ENCODE measurements at regions not wholly inside any gene's neighbourhood (a gene's known extent, or its start where the extent isn't known, plus 50 kb on each side); places are given as distances from the start of the nearest gene placed in this dataset.

GRCh38 chr10:28897617-28898464 is 220.5 kb downstream of the BAMBI start:
- Histone ChIP-seq H3K27me3 (replicated peaks; ENCODE audit: insufficient read depth) (no peaks in the 10 kb centered on the region), H3K9me3 (no peaks in the 10 kb centered on the region), H3K4me1 (replicated peaks) (no peaks in the 10 kb centered on the region), H3K4me3 (no peak overlapping the region), H3K27ac (no peak overlapping the region), H3K36me3 (no peaks in the 10 kb centered on the region)
- no peak for DNase-seq (ENCODE audit: low spot score)
- intact Hi-C loops (cut with DNase I) = no loop called here
- 86% methylated on average over 23 of the region's 23 CpGs for WGBS
- TF ChIP-seq POLR2A (IDR thresholded peaks at IDR 0.05) (no peak), CTCF (IDR thresholded peaks at IDR 0.05) (no peak), POLR2AphosphoS5 (IDR thresholded peaks at IDR 0.05) (no peak)

- TF ChIP-seq CTCF (IDR thresholded peaks at IDR 0.05) (no peak), POLR2AphosphoS5 (IDR thresholded peaks at IDR 0.05) (no peak), POLR2A (IDR thresholded peaks at IDR 0.05) (no peak)
- intact Hi-C loops (cut with DNase I) = no loop called here
- H3K4me1 ChIP-seq (replicated peaks) = no peaks in the 10 kb centered on the region
- H3K4me3 ChIP-seq = no peak overlapping the region
- WGBS = 89% methylated on average over 3 of the region's 3 CpGs
- no peak overlapping the region for H3K27ac ChIP-seq
- H3K36me3 ChIP-seq = no peaks in the 10 kb centered on the region
- DNase-seq (ENCODE audit: low spot score) = no peak
- H3K27me3 ChIP-seq (replicated peaks; ENCODE audit: insufficient read depth) = no peaks in the 10 kb centered on the region
- H3K9me3 ChIP-seq = no peaks in the 10 kb centered on the region
Measured at GRCh38 chr10:28902215-28902614, 224.9 kb downstream of the BAMBI start.

- intact Hi-C loops (cut with DNase I) = no loop called here
- Histone ChIP-seq H3K4me1 (replicated peaks) (no peaks in the 10 kb centered on the region), H3K27me3 (replicated peaks; ENCODE audit: insufficient read depth) (no peaks in the 10 kb centered on the region), H3K27ac (no peak overlapping the region), H3K9me3 (no peaks in the 10 kb centered on the region), H3K4me3 (no peak overlapping the region), H3K36me3 (no peaks in the 10 kb centered on the region)
- DNase-seq (ENCODE audit: low spot score) = no peak
- TF ChIP-seq POLR2A (IDR thresholded peaks at IDR 0.05) = no peak
- no peak for TF ChIP-seq CTCF (IDR thresholded peaks at IDR 0.05)
- no peak for TF ChIP-seq POLR2AphosphoS5 (IDR thresholded peaks at IDR 0.05)
- 29% methylated on average over 2 of the region's 2 CpGs for WGBS
Measured at GRCh38 chr10:28903063-28903462, 225.7 kb downstream of the BAMBI start.

- 64% methylated on average over 6 of the region's 6 CpGs for WGBS
- H3K4me1 ChIP-seq (replicated peaks) = no peaks in the 10 kb centered on the region
- intact Hi-C loops (cut with DNase I) = no loop called here
- H3K36me3 ChIP-seq = no peaks in the 10 kb centered on the region
- no peak overlapping the region for H3K4me3 ChIP-seq
- H3K9me3 ChIP-seq = no peaks in the 10 kb centered on the region
- TF ChIP-seq CTCF (IDR thresholded peaks at IDR 0.05) (no peak), POLR2AphosphoS5 (IDR thresholded peaks at IDR 0.05) (no peak), POLR2A (IDR thresholded peaks at IDR 0.05) (no peak)
- DNase-seq (ENCODE audit: low spot score) = no peak
- H3K27me3 ChIP-seq (replicated peaks; ENCODE audit: insufficient read depth) = no peaks in the 10 kb centered on the region
- no peak overlapping the region for H3K27ac ChIP-seq
Measured at GRCh38 chr10:28903736-28904135, 226.4 kb downstream of the BAMBI start.

- Histone ChIP-seq H3K27ac (no peak overlapping the region), H3K4me1 (replicated peaks) (no peaks in the 10 kb centered on the region), H3K4me3 (no peak overlapping the region), H3K9me3 (no peaks in the 10 kb centered on the region), H3K27me3 (replicated peaks; ENCODE audit: insufficient read depth) (no peaks in the 10 kb centered on the region), H3K36me3 (no peaks in the 10 kb centered on the region)
- 67% methylated on average over 5 of the region's 5 CpGs for WGBS
- DNase-seq (ENCODE audit: low spot score) = no peak
- TF ChIP-seq POLR2A (IDR thresholded peaks at IDR 0.05) = no peak
- no peak for TF ChIP-seq CTCF (IDR thresholded peaks at IDR 0.05)
- no peak for TF ChIP-seq POLR2AphosphoS5 (IDR thresholded peaks at IDR 0.05)
- intact Hi-C loops (cut with DNase I) = no loop called here
Measured at GRCh38 chr10:28905371-28905770, 228.1 kb downstream of the BAMBI start.
